ENCODE measurements at regions not wholly inside any gene's neighbourhood (a gene's known extent, or its start where the extent isn't known, plus 50 kb on each side); places are given as distances from the start of the nearest gene placed in this dataset. TPM values are rescaled to one million over a fixed set of nuclear protein-coding genes. Genes with fewer than 3 reads are reported as not detected.

Small RNAs in the stretch of these regions (microRNA-seq; reads per million reads assigned to microRNA genes)
- gene MIR4532 = not detected
